GM19468 (cell line): ENCODE measurements at regions not wholly inside any gene's neighbourhood (a gene's known extent, or its start where the extent isn't known, plus 50 kb on each side); places are given as distances from the start of the nearest gene placed in this dataset.
"Not testable (repeated sequence)": the region's sequence is repeated elsewhere in the genome, so short reads cannot be mapped to it uniquely, and the experiment has no call there.

Experiments
- ATAC-seq: cut with Tn5 transposase; IDR thresholded peaks from one replicate; pipeline ENCODE4 v1.9.1; 2021; ENCODE audit warnings: mild to moderate bottlenecking, moderate library complexity, moderate number of reproducible peaks; ENCODE audit not compliant: unreplicated experiment; ENCODE audit errors: extremely low read depth

DNA sequence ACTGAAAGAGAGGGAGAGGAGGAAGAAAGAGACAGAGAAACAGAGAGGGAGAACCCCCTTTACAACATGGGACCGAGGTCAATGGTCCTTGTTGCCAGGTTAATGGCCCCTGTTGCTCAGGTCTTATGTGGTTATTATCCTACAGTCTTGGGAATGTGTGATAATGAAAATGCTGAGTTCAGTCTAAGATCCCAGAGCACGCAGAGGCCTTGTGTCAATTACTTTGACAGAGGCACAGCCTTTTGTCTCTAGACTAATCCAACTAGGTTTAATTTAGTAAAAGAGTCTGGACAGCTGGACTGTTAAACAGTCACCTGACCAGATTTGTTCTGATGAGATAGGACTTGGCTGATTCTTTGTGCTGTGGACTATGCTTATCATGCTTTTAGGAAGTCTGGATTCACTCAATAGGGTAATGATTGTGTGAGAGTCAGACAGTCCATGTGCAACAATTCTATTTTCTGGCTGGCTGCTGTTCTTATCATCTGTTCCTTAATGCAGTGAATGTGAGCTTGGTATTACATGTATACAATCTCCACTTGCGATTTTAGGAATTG lies 157.4 kb upstream of the MAGI2 start:
- no peak for ATAC-seq

DNA sequence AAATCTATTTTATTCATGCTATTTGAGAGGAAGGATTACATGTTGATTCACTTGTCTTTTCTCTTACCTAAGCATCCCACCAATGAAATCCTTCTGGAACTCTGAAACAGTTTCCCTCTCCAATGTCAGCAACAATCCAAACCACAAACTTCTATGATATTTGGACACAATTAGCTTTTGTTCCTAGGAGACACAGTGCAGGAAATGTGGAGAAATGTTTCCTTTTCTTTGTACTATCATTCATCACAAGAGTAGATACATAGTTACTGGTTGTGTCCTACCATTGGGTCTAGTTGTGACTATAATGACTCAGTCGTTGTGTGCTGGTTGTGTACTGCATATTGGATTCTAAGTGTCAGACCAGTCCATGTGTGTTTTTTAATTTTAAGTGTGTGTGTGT lies 156.8 kb upstream of the MAGI2 start:
- no peak for ATAC-seq

DNA sequence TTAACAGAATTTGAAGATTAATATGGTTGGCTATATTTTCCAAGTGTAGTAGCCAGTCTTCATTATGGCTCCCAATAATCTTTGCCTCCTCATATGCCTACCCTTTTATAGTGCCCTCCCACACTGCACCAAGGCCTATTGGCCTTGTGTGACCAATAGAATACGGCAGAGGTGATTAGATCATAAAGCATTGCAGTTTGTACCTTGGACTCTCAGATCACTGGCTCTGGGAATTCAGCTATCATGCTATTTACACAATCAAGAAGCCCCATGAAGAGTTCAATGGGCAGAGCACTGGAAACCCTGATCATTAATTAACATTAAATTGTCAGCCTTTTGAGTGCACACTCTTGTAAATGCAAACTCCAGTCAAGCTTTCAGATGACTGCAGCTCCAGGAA lies 154.5 kb upstream of the MAGI2 start:
- no peak for ATAC-seq

DNA sequence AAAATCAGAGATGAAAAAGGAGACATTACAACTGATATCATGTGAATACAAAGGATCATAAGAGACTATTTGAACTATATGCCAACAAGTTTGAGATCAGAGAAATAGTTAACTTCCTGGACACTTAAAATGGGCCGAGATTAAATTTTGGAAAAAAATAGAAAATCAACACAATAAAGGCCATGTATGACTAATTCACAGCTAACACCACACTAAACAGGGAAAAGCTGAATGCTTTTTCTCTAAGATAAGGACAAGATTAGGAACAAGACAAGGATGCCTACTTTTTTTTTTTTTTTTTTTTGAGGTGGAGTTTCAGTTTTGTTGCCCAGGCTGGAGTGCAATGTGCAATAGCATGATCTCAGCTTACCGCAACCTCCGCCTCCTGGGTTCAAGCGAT lies 151.4 kb upstream of the MAGI2 start:
- no peak for ATAC-seq

DNA sequence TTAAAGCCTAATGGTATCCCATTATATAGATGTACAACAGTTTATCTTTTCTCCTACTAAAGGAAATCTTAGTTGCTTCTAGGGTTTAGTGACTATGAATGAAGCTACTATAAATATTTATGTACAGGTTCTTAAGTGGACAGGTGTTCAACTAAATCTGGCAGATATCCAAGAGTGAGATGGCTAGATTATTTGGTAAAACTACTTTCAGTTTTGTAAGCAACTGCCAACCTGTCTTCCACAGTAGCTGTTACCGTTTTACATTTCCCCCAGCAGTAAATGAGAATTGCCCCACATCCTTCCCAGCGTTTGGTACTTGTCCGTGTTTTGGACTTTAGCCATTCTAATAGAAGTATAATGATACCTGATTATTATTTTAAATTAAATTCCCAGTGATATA lies 144.9 kb upstream of the MAGI2 start:
- no peak for ATAC-seq

DNA sequence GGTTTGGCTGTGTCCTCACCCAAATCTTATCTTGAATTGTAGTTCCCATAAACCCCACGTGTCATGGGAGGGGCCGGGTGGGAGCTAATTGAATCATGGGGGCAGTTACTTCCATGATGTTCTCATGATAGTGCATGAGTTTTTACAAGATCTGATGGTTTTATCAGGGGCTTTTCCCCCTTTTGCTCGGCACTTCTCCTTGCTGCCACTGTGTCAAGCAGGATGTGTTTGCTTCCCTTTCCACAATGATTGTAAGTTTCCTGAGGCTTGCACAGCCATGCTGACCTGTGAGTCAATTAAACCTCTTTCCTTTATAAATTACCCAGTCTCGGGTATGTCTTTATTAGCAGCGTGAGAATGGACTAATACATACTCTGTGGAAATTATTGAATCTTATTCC lies 141.2 kb upstream of the MAGI2 start:
- ATAC-seq: not testable (repeated sequence)

DNA sequence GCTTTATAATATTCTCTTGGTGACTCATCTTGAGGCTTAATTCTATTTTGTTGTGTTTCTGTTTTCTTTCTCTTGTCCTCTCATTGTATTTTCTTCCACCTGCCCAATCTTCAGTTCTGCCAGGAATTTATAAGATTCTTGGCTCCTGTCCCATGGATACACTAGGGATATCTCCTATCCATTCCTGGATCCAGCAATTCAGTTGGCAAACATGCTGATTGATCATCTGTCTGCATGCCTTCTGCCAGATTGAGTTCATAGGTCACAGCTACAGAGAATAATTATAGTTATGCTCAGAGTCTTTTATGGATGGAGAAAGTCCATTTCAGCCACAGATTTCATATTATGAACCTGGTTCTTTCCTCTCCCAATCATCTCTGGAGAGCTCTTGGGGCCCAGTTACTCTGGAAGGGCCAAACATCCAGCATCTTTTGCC lies 140.4 kb upstream of the MAGI2 start:
- ATAC-seq: no peak

DNA sequence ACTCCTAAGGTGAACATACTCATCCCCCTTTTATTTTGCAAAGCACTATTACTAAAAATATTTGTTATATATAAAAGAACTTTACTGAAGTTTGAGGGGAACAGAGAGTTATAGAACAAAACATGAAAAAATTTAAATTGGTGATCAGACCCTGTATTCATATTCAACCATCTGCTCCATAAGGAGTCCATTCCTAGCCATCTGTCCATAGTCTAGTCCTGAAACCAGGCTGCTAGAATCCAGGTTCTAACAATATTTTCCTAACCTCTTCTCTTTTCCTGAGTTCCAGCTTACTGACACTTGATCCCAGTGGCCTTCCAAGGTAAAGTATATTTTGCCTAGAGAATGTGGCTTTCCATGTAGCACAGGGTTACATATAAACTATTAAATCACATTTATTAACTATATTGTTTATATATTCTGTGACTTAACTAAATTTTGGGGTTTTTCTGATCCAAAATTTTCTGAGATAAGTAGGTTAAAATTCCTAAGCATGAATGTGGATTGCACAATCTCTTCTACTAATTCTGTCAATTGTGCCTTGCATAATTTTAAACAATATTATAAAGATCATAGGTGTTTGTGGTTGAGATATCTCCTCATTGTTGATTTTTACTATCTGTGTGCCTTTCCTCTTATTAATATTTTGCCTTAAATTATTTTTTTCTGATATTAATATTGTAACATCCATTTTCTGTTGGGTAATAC lies 137.6 kb upstream of the MAGI2 start:
- ATAC-seq: no peak

DNA sequence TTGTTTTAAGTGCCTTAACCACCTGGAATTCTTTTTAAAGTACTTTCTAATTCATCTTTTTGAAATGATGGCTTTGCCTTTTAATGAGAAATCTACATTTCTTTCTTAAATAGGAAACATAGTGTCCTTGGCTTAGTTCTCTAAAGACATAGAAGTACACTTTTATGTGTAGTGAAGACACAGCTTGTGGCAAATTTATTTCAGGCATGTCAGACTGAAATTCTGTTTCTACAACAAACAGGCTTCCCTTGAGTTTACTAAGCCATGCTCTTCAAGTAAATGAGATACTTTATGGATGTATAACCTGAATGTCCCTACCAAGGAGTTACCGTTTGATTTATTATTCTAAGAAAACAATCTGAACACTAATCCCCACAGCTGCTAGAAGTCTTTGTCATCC lies 136.9 kb upstream of the MAGI2 start:
- ATAC-seq: no peak

DNA sequence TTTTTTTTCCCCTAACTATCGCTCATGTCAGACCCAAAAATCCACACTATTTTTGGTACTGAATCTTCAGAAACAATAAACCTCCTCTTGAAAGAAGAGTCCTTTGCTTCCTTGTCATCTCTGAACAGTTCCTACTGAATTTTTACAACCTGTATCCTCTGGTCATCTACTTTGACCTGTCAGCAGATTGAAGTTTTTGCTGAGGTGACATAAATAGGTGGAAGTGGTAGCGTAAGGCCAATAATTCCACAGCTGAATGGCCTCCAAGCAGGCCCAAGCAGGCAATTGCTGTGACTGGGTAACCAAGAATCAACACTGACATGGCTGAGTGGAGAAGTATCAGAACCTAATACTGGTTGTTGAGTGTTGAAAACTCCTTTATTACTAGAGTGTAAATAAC lies 117.4 kb upstream of the MAGI2 start:
- no peak for ATAC-seq

DNA sequence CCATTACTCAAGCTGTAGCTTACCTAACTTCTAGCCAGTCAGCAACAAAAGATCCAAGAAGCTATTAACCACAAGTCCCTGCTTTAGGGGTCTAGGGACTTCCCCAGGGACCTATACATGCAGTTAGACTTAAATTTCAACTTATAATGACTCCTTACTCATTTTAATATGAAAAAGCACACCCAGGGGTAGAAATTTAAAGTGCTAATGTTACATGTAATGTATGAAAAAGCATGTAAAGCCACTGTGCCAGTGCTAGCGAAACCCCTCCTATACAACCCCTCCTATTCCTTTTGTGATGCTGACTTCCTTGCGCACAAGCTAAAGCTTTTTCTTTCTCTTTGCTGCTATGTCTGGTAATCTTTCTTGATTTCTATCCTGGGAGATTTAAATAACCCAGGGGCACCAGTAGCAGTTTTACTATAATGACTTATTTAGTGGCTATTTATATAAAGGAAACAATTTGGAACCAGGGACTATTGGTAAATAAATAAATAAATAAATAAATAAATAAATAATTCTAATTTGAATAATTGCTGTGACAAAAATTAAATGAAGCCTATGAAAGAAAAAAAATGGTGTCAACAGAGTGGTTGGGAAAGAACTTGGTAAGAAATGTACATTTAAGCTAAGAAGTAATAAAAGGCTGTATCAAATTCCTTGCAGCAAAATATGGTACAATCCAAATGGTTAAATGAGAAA lies 110.5 kb upstream of the MAGI2 start:
- no peak for ATAC-seq

DNA sequence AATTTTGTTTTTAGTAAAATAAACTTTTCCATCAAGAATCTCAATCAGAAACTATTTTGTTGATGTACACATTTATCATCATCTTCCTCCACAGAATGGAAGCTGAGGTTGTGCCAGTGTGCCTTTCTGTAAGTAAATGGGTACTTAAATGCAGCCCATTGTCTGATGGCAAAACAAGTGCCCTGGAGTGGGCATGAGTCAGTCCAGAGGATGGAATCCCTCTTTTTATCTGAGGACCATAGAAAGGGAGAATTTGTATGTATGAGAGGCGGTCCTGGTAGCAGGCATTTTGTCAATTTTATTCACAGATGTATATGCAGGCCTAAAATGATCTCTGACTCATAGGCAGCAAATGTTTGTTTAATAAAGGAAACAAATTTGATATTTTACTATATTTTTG lies 102.1 kb upstream of the MAGI2 start:
- ATAC-seq: no peak

DNA sequence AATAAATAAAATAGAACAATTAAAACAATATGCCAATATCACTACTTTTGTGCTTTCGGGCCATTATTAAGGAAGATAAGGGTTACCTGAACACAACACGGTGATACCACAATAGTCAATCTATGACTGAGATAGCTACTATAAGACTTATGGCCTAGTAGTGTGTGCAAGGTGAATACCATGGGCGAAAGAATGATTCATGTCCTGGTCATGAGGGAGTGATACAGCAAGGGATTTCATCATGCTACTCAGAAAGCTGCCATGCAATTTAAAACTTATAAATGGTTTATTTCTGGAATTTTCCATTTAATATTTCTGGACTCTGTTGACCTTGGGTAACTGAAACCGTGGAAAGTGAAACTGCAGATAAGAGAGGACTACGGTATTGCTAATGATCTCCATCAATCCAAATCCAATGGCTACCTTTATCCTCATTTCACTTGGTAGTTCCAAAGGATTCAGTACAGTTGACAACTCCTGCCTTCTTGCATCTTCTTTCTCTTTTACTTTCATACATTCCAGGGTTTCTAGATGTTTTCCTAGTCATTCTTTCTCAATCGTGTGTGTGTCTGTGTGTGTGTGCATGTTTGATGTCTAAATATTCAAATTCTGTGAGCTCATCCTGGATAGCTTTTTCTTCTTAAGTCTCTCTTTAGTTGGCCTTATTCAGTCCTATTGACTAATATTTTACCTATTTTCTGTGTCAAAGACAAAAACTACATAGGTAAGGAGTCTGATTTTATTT lies 100.5 kb upstream of the MAGI2 start:
- no peak for ATAC-seq

DNA sequence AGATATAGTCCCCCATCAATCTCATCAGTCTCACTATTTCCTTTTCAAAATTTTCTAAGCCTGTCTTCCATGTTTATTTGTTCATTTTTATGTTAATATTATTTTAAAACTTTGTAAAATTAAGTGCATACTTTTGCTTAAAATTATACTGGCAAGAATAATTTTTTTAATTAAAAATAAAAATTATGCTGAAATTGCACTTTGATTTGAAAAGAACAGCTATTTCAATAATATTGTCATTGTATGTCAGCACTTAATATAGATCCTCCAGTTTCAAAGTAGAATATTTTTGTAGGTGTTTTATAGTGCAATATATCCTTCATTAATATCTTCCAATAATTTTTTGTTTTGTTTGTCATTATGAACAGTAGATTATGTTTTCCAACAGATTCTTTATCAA lies 99.0 kb upstream of the MAGI2 start:
- ATAC-seq: no peak

DNA sequence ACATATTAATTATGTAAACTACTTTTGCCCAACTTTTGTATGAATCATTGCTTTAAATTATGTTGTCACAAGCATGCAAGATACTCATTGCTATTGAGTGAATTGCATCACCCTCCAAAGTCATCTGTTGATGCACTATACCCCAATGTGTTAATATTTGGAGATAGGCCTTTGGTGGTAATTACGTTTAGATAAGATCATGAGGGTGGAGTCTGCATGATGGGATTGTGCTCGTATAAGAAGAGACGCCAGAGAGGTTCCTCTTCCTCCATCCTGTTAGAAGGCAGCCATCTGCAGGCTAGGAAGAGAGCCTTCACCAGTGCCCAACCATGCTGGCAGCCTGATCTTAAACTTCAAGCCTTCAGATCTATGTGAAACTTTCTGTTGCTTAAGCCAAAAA lies 95.3 kb upstream of the MAGI2 start:
- ATAC-seq: no peak

DNA sequence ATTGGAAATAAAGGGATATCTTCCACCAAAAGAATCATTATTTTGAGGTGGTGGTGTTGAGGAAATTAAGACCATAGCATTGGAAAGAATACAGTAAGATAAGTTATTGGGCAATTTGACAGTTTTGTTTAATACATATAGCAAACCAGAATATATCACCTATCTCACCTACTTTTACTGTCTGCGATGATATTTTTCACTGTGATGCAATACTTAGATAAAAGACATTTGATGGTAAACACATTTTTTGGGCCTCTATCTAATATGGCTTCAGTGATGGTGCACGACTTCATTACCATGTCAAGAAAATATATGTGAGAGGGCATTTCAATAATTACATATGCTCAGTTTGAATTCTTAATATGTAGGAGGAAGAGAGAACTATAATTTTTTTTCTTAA lies 93.7 kb upstream of the MAGI2 start:
- ATAC-seq: no peak

DNA sequence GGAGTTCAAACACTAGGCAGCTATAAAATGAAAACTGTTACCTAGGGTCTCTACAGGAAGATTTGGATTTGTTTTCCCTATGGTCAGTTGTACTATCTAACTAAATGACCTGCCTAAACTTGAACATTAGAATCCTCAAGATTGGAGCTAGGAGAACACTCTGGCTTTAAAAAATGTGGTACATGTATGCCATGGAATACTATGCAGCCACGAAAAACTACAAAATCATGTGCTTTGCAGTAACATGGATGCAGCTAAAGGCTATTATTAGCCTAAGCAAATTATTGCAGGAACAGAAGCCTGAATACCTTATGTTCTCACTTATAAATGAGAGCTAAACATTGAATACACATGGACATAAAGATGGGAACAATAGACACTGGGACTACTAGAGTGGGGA lies 87.1 kb upstream of the MAGI2 start:
- ATAC-seq: no peak

DNA sequence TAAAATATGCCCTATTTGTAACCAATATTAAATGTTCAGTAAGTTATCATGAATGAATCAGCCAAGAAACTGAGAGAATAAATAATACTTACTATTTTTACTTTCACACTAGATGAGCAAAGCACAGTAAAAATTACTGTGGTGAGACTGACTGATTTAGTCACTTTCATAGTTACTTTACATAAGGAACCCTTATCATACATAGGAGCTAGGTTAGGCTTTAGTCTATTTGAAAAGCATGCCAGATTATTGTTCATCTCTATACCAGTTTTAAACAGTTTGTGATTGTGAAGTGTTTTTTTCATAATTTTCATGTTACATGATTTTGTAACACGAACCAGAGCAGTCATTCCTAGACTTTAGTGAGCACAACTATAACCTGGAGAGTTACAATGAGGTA lies 80.7 kb upstream of the MAGI2 start:
- ATAC-seq: no peak

DNA sequence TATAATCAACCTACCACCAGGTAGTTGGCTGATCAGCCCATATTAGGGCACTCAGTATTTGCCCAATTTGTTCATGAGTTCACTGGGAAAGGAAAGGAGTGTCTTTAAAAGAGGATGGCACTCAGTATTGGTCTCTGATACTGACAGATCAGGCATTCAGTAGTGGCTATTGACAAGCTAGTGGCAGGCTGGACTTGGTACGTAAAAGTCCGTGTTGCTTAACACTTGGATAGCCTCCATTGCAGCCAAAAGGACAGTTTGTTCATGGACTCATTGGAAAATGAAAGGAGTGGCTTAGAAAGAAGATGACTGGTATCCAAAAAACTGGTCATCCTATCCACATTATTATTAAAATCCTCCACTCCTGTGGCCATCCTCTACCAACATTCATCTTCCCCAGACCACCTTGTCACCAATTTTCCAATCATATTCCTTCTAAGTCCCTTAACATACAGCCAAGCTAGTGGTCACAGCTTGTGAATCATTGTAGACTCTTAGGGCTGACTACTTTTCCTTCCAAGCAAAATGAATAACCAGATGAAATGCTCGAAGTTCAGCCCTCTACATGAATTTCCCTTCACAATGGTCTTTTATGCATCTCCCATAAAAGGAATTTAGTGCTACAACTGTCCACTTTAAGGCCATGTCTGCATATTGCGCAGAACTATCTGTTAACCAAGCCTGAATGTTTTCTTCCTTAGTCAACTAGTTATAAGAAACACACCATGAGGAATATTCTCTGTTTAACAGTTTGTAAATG lies 78.6 kb upstream of the MAGI2 start:
- ATAC-seq: no peak

DNA sequence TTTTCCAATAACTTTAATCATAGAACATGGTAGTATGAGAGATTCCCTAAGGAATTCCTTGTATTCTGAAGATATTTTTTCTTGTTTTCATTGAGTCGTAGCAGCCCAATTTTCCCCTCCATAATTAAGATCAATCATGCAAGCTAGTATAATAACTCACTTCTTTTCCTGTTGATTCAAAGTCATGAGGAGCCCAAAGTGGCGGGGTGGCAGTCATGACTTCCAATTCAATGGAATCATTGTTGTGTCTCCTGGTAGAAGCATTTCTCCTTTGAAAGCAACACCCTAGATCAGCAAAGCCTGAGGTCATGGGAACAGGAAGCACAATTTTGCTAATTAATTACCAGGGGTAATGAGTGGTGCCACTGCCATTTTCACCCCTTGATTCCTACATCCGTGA lies 77.6 kb upstream of the MAGI2 start:
- no peak for ATAC-seq

DNA sequence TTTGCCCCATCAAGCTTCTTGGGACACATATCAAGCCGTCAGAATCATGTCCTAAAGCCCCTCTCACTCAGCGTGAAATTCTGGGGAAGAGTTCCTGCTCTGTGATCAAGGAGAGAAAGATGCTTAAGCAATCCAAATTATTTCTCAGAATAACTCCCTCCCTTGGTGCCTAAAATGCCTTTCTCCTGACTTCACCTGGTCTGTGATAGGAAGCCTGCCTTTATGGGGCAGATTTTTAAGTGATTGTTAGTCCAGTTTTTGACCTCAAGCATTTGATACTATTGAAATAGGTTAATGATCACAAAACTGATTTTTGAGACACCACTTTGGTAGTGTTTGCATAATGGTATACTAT lies 76.4 kb upstream of the MAGI2 start:
- no peak for ATAC-seq
